SK-N-SH treated with all-trans-retinoic acid at 6 μM for 48 hours (cell line): ENCODE measurements at regions not wholly inside any gene's neighbourhood (a gene's known extent, or its start where the extent isn't known, plus 50 kb on each side); places are given as distances from the start of the nearest gene placed in this dataset.

Experiments used
- ATAC-seq: fragments of 200-7000 bp; cut with Tn5 transposase; 3 replicates; pipeline ENCODE4 v1.9.1; 2020; ENCODE audit warnings: mild to moderate bottlenecking, moderate library complexity
- ARNTL ChIP-seq: fragments of 450-650 bp; formaldehyde crosslinking; IDR thresholded peaks from 2 replicates; pipeline ENCODE4 v1.5.0; 2020; ENCODE audit warnings: low read depth, mild to moderate bottlenecking, moderate library complexity, borderline replicate concordance
- BACH2 ChIP-seq: fragments of 250-450 bp; sonication (Bioruptor Pico); IDR thresholded peaks from 2 replicates; pipeline ENCODE4 v1.9.0; 2021; ENCODE audit warnings: mild to moderate bottlenecking, borderline replicate concordance
- CSDC2 ChIP-seq: fragments of 250-450 bp; sonication (Bioruptor Pico); IDR thresholded peaks from 2 replicates; pipeline ENCODE4 v1.5.0; 2020; ENCODE audit warnings: mild to moderate bottlenecking, moderate library complexity
- ESRRG ChIP-seq: fragments of 250-450 bp; sonication (Bioruptor Pico); IDR thresholded peaks from 2 replicates; pipeline ENCODE4 v1.6.1; 2021; ENCODE audit warnings: mild to moderate bottlenecking
- GLIS3 ChIP-seq: fragments of 250-450 bp; sonication (Bioruptor Pico); IDR thresholded peaks from 2 replicates; pipeline ENCODE4 v1.5.0; 2020; ENCODE audit warnings: mild to moderate bottlenecking, moderate library complexity
- ISL1 ChIP-seq: fragments of 250-450 bp; sonication (Bioruptor Pico); IDR thresholded peaks from 2 replicates; pipeline ENCODE4 v2.1.2; 2022; ENCODE audit warnings: mild to moderate bottlenecking, moderate library complexity
- OSR1 ChIP-seq: fragments of 250-450 bp; sonication (Bioruptor Pico); IDR thresholded peaks from 2 replicates; pipeline ENCODE4 v1.8.0; 2022; ENCODE audit warnings: moderate library complexity, mild to moderate bottlenecking, inconsistent platforms
- PPARA ChIP-seq: fragments of 250-450 bp; sonication (Bioruptor Pico); IDR thresholded peaks from 2 replicates; pipeline ENCODE4 v1.5.0; 2020; ENCODE audit warnings: mild to moderate bottlenecking, borderline replicate concordance
- RARB ChIP-seq: fragments of 250-450 bp; sonication (Bioruptor Pico); IDR thresholded peaks from 2 replicates; pipeline ENCODE4 v1.8.0; 2021; ENCODE audit warnings: mild to moderate bottlenecking, moderate library complexity
- TCF4 ChIP-seq: fragments of 250-450 bp; sonication (Bioruptor Pico); IDR thresholded peaks from 2 replicates; pipeline ENCODE4 v1.8.0; 2021; ENCODE audit warnings: mild to moderate bottlenecking, moderate library complexity, borderline replicate concordance
- TOX ChIP-seq: fragments of 250-450 bp; sonication (Bioruptor Pico); IDR thresholded peaks from 2 replicates; pipeline ENCODE4 v1.8.0; 2021; ENCODE audit warnings: mild to moderate bottlenecking, moderate library complexity, borderline replicate concordance
- ZC3H10 ChIP-seq: fragments of 250-450 bp; sonication (Bioruptor Pico); IDR thresholded peaks from 2 replicates; pipeline ENCODE4 v1.5.1; 2021; ENCODE audit warnings: mild to moderate bottlenecking, moderate library complexity
- ZFP30 ChIP-seq: fragments of 450-650 bp; formaldehyde crosslinking; IDR thresholded peaks from 2 replicates; pipeline ENCODE4 v1.5.0; 2022; ENCODE audit warnings: mild to moderate bottlenecking, moderate library complexity
- ZNF565 ChIP-seq: fragments of 450-650 bp; formaldehyde crosslinking; conservative IDR thresholded peaks from 2 replicates; pipeline ENCODE4 v1.5.0; 2020; ENCODE audit warnings: low read depth, mild to moderate bottlenecking, moderate library complexity
- ZNF70 ChIP-seq: fragments of 450-650 bp; formaldehyde crosslinking; IDR thresholded peaks from 2 replicates; pipeline ENCODE4 v1.5.0; 2020; ENCODE audit warnings: mild to moderate bottlenecking, moderate library complexity
- ZNF8 ChIP-seq: fragments of 450-650 bp; formaldehyde crosslinking; IDR thresholded peaks from 2 replicates; pipeline ENCODE4 v1.5.0; 2020; ENCODE audit warnings: mild to moderate bottlenecking, moderate library complexity
- TF ChIP-seq, protein P1 (sequence below): fragments of 250-450 bp; sonication (Bioruptor Pico); IDR thresholded peaks from 2 replicates; pipeline ENCODE4 v1.5.0; 2020; ENCODE audit warnings: mild to moderate bottlenecking, moderate library complexity
- TF ChIP-seq, protein P2 (sequence below): fragments of 250-450 bp; sonication (Bioruptor Pico); IDR thresholded peaks from 2 replicates; pipeline ENCODE4 v1.5.1; 2020; ENCODE audit warnings: low read depth, mild to moderate bottlenecking, moderate library complexity
- TF ChIP-seq, protein P3 (sequence below): fragments of 250-450 bp; sonication (Bioruptor Pico); IDR thresholded peaks from 2 replicates; pipeline ENCODE4 v1.5.1; 2021; ENCODE audit warnings: mild to moderate bottlenecking, moderate library complexity
- TF ChIP-seq, protein P4 (sequence below): fragments of 250-450 bp; sonication (Bioruptor Pico); IDR thresholded peaks from 2 replicates; pipeline ENCODE4 v1.8.0; 2020; ENCODE audit warnings: mild to moderate bottlenecking, moderate library complexity, borderline replicate concordance
- TF ChIP-seq, protein P5 (sequence below): fragments of 250-450 bp; sonication (Bioruptor Pico); IDR thresholded peaks from 2 replicates; pipeline ENCODE4 v1.8.0; 2021; ENCODE audit warnings: low read depth, mild to moderate bottlenecking, moderate library complexity, borderline replicate concordance

DNA sequence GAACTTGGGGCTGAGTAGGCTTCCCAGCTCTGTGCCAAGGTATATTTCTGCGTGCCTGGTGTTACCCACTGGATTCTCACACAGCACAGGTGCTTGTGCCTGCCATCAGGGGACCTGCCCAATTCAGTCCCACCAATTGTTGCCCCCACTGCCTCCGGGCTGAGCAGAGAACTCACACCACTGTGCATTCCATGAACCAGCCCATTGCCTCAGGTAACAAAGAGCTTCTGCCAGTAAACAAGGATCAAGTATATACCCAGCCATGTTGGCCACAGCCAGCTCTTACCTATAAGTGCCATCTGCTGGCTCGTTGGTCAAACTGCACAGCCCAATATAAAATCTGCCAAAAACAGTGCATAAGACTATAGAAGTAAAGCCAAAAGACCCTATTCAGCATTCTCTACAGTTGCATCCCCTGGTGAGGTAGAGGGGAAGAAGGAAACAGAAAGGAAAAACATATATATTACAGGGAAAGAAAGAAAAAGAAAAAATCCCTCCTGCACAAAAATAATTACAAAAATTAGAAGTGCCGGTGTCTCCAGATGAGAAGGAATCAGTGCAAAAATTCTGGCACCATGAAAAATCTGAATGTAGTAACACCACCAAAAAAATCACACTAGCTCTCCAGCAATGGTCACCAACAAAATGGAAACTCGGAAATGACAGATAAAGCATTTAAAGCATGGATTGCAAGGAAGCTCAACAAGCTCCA lies 241.4 kb downstream of the IBTK start:
- TF ChIP-seq RARB (CRISPR knock-in tag) (no peak), CSDC2 (CRISPR knock-in tag) (no peak), OSR1 (CRISPR knock-in tag) (no peak), ISL1 (CRISPR knock-in tag) (no peak), ARNTL (no peak), GLIS3 (CRISPR knock-in tag) (no peak), TCF4 (CRISPR knock-in tag) (no peak), ZNF70 (CRISPR knock-in tag) (no peak), ESRRG (CRISPR knock-in tag) (no peak), ZNF565 (CRISPR knock-in tag) (no peak), BACH2 (CRISPR knock-in tag) (no peak), ZNF8 (no peak)
- TF ChIP-seq, protein P1, sequence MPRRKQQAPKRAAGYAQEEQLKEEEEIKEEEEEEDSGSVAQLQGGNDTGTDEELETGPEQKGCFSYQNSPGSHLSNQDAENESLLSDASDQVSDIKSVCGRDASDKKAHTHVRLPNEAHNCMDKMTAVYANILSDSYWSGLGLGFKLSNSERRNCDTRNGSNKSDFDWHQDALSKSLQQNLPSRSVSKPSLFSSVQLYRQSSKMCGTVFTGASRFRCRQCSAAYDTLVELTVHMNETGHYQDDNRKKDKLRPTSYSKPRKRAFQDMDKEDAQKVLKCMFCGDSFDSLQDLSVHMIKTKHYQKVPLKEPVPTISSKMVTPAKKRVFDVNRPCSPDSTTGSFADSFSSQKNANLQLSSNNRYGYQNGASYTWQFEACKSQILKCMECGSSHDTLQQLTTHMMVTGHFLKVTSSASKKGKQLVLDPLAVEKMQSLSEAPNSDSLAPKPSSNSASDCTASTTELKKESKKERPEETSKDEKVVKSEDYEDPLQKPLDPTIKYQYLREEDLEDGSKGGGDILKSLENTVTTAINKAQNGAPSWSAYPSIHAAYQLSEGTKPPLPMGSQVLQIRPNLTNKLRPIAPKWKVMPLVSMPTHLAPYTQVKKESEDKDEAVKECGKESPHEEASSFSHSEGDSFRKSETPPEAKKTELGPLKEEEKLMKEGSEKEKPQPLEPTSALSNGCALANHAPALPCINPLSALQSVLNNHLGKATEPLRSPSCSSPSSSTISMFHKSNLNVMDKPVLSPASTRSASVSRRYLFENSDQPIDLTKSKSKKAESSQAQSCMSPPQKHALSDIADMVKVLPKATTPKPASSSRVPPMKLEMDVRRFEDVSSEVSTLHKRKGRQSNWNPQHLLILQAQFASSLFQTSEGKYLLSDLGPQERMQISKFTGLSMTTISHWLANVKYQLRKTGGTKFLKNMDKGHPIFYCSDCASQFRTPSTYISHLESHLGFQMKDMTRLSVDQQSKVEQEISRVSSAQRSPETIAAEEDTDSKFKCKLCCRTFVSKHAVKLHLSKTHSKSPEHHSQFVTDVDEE (CRISPR knock-in tag) = no peak
- TF ChIP-seq, protein P2, sequence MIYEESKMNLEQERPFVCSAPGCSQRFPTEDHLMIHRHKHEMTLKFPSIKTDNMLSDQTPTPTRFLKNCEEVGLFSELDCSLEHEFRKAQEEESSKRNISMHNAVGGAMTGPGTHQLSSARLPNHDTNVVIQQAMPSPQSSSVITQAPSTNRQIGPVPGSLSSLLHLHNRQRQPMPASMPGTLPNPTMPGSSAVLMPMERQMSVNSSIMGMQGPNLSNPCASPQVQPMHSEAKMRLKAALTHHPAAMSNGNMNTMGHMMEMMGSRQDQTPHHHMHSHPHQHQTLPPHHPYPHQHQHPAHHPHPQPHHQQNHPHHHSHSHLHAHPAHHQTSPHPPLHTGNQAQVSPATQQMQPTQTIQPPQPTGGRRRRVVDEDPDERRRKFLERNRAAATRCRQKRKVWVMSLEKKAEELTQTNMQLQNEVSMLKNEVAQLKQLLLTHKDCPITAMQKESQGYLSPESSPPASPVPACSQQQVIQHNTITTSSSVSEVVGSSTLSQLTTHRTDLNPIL (CRISPR knock-in tag) = no peak
- TF ChIP-seq, protein P3, sequence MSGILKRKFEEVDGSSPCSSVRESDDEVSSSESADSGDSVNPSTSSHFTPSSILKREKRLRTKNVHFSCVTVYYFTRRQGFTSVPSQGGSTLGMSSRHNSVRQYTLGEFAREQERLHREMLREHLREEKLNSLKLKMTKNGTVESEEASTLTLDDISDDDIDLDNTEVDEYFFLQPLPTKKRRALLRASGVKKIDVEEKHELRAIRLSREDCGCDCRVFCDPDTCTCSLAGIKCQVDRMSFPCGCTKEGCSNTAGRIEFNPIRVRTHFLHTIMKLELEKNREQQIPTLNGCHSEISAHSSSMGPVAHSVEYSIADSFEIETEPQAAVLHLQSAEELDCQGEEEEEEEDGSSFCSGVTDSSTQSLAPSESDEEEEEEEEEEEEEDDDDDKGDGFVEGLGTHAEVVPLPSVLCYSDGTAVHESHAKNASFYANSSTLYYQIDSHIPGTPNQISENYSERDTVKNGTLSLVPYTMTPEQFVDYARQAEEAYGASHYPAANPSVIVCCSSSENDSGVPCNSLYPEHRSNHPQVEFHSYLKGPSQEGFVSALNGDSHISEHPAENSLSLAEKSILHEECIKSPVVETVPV = no peak
- TF ChIP-seq, protein P4, sequence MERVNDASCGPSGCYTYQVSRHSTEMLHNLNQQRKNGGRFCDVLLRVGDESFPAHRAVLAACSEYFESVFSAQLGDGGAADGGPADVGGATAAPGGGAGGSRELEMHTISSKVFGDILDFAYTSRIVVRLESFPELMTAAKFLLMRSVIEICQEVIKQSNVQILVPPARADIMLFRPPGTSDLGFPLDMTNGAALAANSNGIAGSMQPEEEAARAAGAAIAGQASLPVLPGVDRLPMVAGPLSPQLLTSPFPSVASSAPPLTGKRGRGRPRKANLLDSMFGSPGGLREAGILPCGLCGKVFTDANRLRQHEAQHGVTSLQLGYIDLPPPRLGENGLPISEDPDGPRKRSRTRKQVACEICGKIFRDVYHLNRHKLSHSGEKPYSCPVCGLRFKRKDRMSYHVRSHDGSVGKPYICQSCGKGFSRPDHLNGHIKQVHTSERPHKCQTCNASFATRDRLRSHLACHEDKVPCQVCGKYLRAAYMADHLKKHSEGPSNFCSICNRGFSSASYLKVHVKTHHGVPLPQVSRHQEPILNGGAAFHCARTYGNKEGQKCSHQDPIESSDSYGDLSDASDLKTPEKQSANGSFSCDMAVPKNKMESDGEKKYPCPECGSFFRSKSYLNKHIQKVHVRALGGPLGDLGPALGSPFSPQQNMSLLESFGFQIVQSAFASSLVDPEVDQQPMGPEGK = no peak
- TF ChIP-seq, protein P5, sequence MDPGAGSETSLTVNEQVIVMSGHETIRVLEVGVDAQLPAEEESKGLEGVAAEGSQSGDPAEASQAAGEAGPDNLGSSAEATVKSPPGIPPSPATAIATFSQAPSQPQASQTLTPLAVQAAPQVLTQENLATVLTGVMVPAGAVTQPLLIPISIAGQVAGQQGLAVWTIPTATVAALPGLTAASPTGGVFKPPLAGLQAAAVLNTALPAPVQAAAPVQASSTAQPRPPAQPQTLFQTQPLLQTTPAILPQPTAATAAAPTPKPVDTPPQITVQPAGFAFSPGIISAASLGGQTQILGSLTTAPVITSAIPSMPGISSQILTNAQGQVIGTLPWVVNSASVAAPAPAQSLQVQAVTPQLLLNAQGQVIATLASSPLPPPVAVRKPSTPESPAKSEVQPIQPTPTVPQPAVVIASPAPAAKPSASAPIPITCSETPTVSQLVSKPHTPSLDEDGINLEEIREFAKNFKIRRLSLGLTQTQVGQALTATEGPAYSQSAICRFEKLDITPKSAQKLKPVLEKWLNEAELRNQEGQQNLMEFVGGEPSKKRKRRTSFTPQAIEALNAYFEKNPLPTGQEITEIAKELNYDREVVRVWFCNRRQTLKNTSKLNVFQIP (CRISPR knock-in tag) = no peak
- TF ChIP-seq, all 23 proteins: peak for 0
- ATAC-seq = peak; percentile 80

DNA sequence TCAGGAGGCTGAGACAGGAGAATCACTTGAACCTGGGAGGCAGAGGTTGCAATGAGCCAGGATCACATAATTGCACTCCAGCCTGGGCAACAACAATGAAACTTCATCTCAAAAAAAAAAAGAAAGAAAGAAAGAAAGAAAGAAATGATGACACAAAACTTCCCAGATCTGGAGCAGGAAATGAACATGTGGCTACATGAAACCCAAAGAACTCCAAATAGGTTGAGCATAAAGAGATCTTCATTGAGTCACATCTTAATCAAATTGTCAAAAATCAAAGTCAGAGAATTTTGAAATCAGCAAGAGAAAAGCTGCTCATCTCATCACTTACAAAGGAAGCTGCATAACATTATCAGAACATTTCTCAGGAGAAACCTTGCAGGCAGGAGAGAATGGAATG lies 247.0 kb downstream of the IBTK start:
- TF ChIP-seq GLIS3 (CRISPR knock-in tag) = no peak
- TF ChIP-seq, protein P4 = no peak
- TF ChIP-seq, protein P5 (CRISPR knock-in tag) = no peak
- TF ChIP-seq ZNF70 (CRISPR knock-in tag) = no peak
- TF ChIP-seq, protein P2 (CRISPR knock-in tag) = no peak
- TF ChIP-seq BACH2 (CRISPR knock-in tag) = no peak
- no peak for TF ChIP-seq PPARA
- TF ChIP-seq ZFP30 (CRISPR knock-in tag) = no peak
- TF ChIP-seq, protein P3 = no peak
- TF ChIP-seq TOX (CRISPR knock-in tag) = no peak
- TF ChIP-seq CSDC2 (CRISPR knock-in tag) = no peak
- TF ChIP-seq ISL1 (CRISPR knock-in tag) = no peak
- TF ChIP-seq ESRRG (CRISPR knock-in tag) = no peak
- TF ChIP-seq ZC3H10 (CRISPR knock-in tag) = no peak
- TF ChIP-seq ARNTL = no peak
- no peak for ATAC-seq
